ENCODE measurements at regions not wholly inside any gene's neighbourhood (a gene's known extent, or its start where the extent isn't known, plus 50 kb on each side); places are given as distances from the start of the nearest gene placed in this dataset.

GRCh38 chr21:26758083-26758880 is 86.9 kb downstream of the ADAMTS1 start:
- Histone ChIP-seq H3K4me3 (no peak overlapping the region), H3K27ac (no peak overlapping the region), H3K27me3 (no peaks in the 10 kb centered on the region), H3K36me3 (no peaks in the 10 kb centered on the region), H3K4me1 (no peaks in the 10 kb centered on the region), H3K9me3 (no peaks in the 10 kb centered on the region)
- DNase-seq = no peak
- WGBS, 5 donors = 60 to 77% (median 72%) methylated on average over 3 of the region's 3 CpGs
- intact Hi-C loops (cut with DNase I; ENCODE audit: low total_unique reads) = no loop called here
- TF ChIP-seq CTCF (IDR thresholded peaks at IDR 0.05) = no peak
- TF ChIP-seq POLR2AphosphoS5 (IDR thresholded peaks at IDR 0.05) = no peak
- TF ChIP-seq EP300 (IDR thresholded peaks at IDR 0.05) = no peak
- no peak for TF ChIP-seq POLR2A (IDR thresholded peaks at IDR 0.05)

GRCh38 chr21:26756491-26757159 is 88.6 kb downstream of the ADAMTS1 start:
- TF ChIP-seq CTCF (IDR thresholded peaks at IDR 0.05) = no peak
- TF ChIP-seq POLR2AphosphoS5 (IDR thresholded peaks at IDR 0.05) = no peak
- TF ChIP-seq EP300 (IDR thresholded peaks at IDR 0.05) = no peak
- no peak for TF ChIP-seq POLR2A (IDR thresholded peaks at IDR 0.05)
- Histone ChIP-seq H3K4me3 (no peak overlapping the region), H3K36me3 (no peaks in the 10 kb centered on the region), H3K27me3 (no peaks in the 10 kb centered on the region), H3K27ac (no peak overlapping the region), H3K4me1 (no peaks in the 10 kb centered on the region), H3K9me3 (no peaks in the 10 kb centered on the region)
- DNase-seq = no peak
- WGBS, 5 donors = 78 to 92% (median 83%) methylated on average over 3 of the region's 3 CpGs
- intact Hi-C loops (cut with DNase I; ENCODE audit: low total_unique reads) = no loop called here

- no peaks in the 10 kb centered on the region for H3K36me3 ChIP-seq
- no peak overlapping the region for H3K27ac ChIP-seq
- no peak for DNase-seq
- no peaks in the 10 kb centered on the region for H3K4me1 ChIP-seq
- no peaks in the 10 kb centered on the region for H3K9me3 ChIP-seq
- intact Hi-C loops (cut with DNase I; ENCODE audit: low total_unique reads) = no loop called here
- no peak overlapping the region for H3K4me3 ChIP-seq
- H3K27me3 ChIP-seq = no peaks in the 10 kb centered on the region
- 83 to 89% (median 86%) methylated on average over 2 of the region's 2 CpGs for WGBS, 5 donors
- no peak for TF ChIP-seq EP300 (IDR thresholded peaks at IDR 0.05)
- no peak for TF ChIP-seq POLR2AphosphoS5 (IDR thresholded peaks at IDR 0.05)
- no peak for TF ChIP-seq POLR2A (IDR thresholded peaks at IDR 0.05)
- no peak for TF ChIP-seq CTCF (IDR thresholded peaks at IDR 0.05)
These were observed 90.4 kb downstream of the ADAMTS1 start for GRCh38 chr21:26754853-26755252.

- DNase-seq = no peak
- Histone ChIP-seq H3K27ac (no peak overlapping the region), H3K4me1 (no peaks in the 10 kb centered on the region), H3K36me3 (no peaks in the 10 kb centered on the region), H3K4me3 (no peak overlapping the region), H3K27me3 (no peaks in the 10 kb centered on the region), H3K9me3 (no peaks in the 10 kb centered on the region)
- intact Hi-C loops (cut with DNase I; ENCODE audit: low total_unique reads) = no loop called here
- TF ChIP-seq EP300 (IDR thresholded peaks at IDR 0.05) (no peak), CTCF (IDR thresholded peaks at IDR 0.05) (no peak), POLR2A (IDR thresholded peaks at IDR 0.05) (no peak), POLR2AphosphoS5 (IDR thresholded peaks at IDR 0.05) (no peak)
- 87 to 91% (median 90%) methylated on average over 4 of the region's 4 CpGs for WGBS, 5 donors
These were observed 91.4 kb downstream of the ADAMTS1 start for GRCh38 chr21:26753822-26754221.

Data from stomach (tissue), 8 donors.